ENCODE measurements at regions not wholly inside any gene's neighbourhood (a gene's known extent, or its start where the extent isn't known, plus 50 kb on each side); places are given as distances from the start of the nearest gene placed in this dataset.

GRCh38 chr2:59912042-59912441 is 641.4 kb downstream of the BCL11A start:
- TF ChIP-seq CTCF (IDR thresholded peaks at IDR 0.05; ENCODE audit: low read depth, low read length, missing control alignments), result no peak
- no peak overlapping the region for H3K4me3 ChIP-seq (ENCODE audit: low read depth, low read length)
- DNase-seq (ENCODE audit: low read depth), result no peak

- TF ChIP-seq CTCF (IDR thresholded peaks at IDR 0.05; ENCODE audit: low read depth, low read length, missing control alignments), result no peak
- DNase-seq (ENCODE audit: low read depth), result no peak
- no peak overlapping the region for H3K4me3 ChIP-seq (ENCODE audit: low read depth, low read length)
These were observed 643.3 kb downstream of the BCL11A start for GRCh38 chr2:59910166-59910565.

GRCh38 chr2:59909147-59909546 is 644.3 kb downstream of the BCL11A start:
- no peak for DNase-seq (ENCODE audit: low read depth)
- no peak for TF ChIP-seq CTCF (IDR thresholded peaks at IDR 0.05; ENCODE audit: low read depth, low read length, missing control alignments)
- H3K4me3 ChIP-seq (ENCODE audit: low read depth, low read length), result no peak overlapping the region

GRCh38 chr2:59905731-59906130 is 647.7 kb downstream of the BCL11A start:
- no peak for DNase-seq (ENCODE audit: low read depth)
- no peak overlapping the region for H3K4me3 ChIP-seq (ENCODE audit: low read depth, low read length)
- TF ChIP-seq CTCF (IDR thresholded peaks at IDR 0.05; ENCODE audit: low read depth, low read length, missing control alignments), result no peak

- no peak for DNase-seq (ENCODE audit: low read depth)
- H3K4me3 ChIP-seq (ENCODE audit: low read depth, low read length), result no peak overlapping the region
- TF ChIP-seq CTCF (IDR thresholded peaks at IDR 0.05; ENCODE audit: low read depth, low read length, missing control alignments), result no peak
These were observed 649.4 kb downstream of the BCL11A start for GRCh38 chr2:59903994-59904544.

- no peak for TF ChIP-seq CTCF (IDR thresholded peaks at IDR 0.05; ENCODE audit: low read depth, low read length, missing control alignments)
- no peak overlapping the region for H3K4me3 ChIP-seq (ENCODE audit: low read depth, low read length)
- DNase-seq (ENCODE audit: low read depth), result no peak
These were observed 652.6 kb downstream of the BCL11A start for GRCh38 chr2:59900728-59901452.

- H3K4me3 ChIP-seq (ENCODE audit: low read depth, low read length), result no peak overlapping the region
- no peak for DNase-seq (ENCODE audit: low read depth)
- no peak for TF ChIP-seq CTCF (IDR thresholded peaks at IDR 0.05; ENCODE audit: low read depth, low read length, missing control alignments)
These were observed 653.8 kb downstream of the BCL11A start for GRCh38 chr2:59899692-59900091.
